Anterior cingulate cortex (tissue), 58 donors: ENCODE measurements at regions not wholly inside any gene's neighbourhood (a gene's known extent, or its start where the extent isn't known, plus 50 kb on each side); places are given as distances from the start of the nearest gene placed in this dataset.

ENCODE experiments used
- DNase-seq, 58 donors: peaks; one replicate each; lab custom pipeline; 2025; lab: John Stamatoyannopoulos, UW

GRCh38 chr13:69450245-69450644 lies 657.4 kb upstream of the ATXN8OS start:
- no peak for DNase-seq

GRCh38 chr13:69425235-69425634 lies 682.4 kb upstream of the ATXN8OS start:
- no peak for DNase-seq

DNA sequence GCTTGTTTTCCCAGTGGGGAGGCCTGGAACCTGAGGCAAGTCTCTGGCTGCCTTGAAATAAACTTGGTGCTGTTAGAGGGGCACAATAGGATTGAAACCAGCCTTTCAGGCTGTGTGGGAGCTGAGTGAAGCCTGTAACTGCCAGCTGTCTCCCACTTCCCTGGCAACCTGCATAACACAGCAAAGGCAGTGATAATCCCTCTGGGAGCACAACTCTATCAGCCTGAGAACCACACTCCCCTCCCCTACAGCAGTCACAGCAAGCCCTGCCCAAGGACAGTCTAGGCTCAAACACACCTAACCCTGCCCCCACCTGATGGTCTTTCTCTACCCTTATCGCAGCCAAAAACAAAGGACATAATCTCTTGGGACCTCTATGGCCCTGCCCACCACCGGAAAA lies 683.8 kb upstream of the ATXN8OS start:
- no peak for DNase-seq

GRCh38 chr13:69418319-69418718 lies 689.3 kb upstream of the ATXN8OS start:
- DNase-seq, result no peak

DNA sequence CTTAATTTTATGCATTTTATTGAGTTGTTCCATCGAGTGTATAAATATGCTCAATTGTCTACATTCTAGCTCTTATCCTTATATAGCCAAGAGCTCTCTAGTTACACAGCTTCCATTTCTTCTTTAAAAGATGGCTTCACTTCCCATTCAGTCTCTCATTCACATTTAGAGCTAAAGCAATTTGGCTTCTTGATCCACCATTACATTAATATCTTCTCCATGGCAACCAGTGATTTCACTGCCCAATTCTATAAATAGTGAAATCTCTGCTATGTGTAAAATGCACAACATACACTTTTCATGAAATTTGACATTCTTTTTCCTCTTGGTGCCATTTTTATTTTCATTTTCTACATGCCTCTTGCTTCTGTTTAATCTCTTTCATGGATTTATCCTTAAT lies 696.9 kb upstream of the ATXN8OS start:
- no peak for DNase-seq

DNA sequence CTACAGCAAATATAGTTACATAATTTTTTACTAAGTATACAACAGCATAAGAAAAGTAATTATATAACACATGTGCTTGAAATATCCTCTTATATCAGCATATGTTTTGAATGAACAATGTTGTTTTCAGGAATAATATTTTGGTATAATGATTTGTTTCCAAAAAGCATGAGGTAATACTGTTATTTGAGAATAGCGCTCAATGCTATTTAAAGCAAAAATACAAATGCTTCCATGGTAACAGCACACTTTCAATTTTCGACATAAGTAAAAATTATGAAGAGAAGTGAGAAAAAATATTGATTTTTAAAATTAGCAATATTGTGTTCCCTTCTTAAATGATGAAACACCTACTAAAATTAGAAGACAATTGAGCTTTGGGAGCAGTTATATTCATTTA lies 715.9 kb upstream of the ATXN8OS start:
- no peak for DNase-seq

GRCh38 chr13:69389899-69390298 lies 717.7 kb upstream of the ATXN8OS start:
- no peak for DNase-seq

- DNase-seq, result no peak
These were observed 733.7 kb upstream of the ATXN8OS start for GRCh38 chr13:69373747-69374425.

GRCh38 chr13:69363360-69363759 lies 744.3 kb upstream of the ATXN8OS start:
- DNase-seq, result no peak

DNA sequence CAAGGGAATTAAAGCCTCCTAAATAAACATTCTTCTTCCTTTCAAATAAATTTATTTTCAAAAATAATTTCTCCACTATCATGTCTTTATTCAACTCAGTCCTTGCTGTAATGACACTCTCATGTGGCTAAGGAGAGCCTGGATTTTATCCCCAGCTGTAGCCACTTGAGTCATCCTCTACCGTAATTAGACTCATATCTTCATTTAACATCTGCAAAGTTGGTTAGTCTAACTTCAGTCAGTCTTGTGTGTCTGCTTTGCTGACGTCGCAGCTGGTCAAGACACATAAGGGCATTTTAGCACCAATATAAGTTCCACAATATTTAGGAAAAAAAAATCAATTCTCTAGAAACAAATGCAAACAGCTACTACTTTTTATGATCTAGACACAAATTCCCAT lies 776.4 kb upstream of the ATXN8OS start:
- DNase-seq, result no peak

GRCh38 chr13:69324090-69324886 lies 783.3 kb upstream of the ATXN8OS start:
- DNase-seq, result no peak

GRCh38 chr13:69319656-69320055 lies 788.0 kb upstream of the ATXN8OS start:
- DNase-seq, result no peak

- DNase-seq, result no peak
These were observed 792.6 kb upstream of the ATXN8OS start for GRCh38 chr13:69315039-69315438.

GRCh38 chr13:69306766-69307165 lies 800.9 kb upstream of the ATXN8OS start:
- DNase-seq, result no peak

DNA sequence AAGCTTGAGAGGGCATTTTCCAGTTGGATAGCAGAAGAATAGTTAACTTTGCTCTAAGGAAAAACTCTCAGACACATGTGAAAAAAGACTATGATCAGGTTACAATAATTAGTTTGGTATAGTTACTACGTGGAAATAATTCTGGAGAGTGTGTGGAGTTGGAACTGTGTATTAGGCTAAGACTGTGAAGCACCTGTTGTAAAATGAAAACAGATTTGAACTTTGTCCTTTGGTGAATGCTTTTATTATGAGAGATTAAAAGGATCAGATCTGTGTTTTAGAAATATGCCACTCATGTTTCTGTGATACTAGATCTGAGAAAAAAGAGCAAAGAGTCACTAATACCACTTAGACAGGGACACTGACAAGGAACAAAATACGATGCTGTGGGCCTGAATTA lies 807.5 kb upstream of the ATXN8OS start:
- no peak for DNase-seq

- no peak for DNase-seq
These were observed 811.5 kb upstream of the ATXN8OS start for GRCh38 chr13:69296130-69296529.

GRCh38 chr13:69292789-69293425 lies 814.7 kb upstream of the ATXN8OS start:
- DNase-seq, result no peak

DNA sequence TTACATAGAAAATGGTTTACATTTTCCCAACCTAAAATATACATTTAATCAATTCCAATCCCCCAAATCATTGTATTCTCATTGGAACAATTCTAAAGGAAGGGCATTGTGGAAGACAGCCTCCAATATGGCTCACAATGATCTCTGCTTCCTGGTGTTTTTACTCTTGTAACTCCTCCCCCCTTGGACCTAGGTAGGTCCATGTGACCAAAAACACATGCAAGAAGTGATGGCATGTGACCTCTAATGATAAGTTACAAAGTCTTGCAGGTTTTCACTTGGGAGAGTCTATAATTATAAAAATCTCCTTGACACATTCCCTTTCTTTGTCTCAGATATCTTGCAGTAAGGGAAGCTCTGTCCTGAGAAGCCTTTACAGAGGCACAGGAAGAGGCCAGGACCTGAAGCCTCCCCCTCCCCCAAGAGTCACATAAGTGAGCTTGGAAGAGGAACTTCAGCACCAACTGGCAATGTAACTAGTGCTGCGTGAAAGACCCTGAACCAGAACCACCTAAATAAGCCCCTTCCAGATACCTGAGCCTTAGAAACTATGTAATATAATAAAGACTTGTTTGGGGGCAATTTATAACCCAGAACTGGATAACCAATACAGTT lies 816.2 kb upstream of the ATXN8OS start:
- DNase-seq, result no peak

DNA sequence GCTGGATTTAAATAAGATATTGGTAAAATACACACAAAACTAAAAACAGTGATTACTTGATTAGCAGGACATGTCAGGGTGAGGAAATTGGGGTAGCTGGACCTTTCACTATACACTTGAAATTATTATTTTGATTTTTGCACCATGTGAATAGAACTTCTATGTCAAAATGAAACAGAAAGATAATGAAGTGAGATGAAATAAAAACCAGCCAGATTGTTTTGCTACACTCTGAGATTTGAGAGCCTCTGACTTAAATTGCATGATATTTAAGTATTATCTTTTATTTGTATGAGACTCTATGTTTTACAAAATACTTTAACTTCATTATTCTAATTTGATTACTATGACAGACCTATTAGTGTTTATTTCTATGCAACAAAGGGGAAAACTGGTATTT lies 819.6 kb upstream of the ATXN8OS start:
- DNase-seq, result no peak

DNA sequence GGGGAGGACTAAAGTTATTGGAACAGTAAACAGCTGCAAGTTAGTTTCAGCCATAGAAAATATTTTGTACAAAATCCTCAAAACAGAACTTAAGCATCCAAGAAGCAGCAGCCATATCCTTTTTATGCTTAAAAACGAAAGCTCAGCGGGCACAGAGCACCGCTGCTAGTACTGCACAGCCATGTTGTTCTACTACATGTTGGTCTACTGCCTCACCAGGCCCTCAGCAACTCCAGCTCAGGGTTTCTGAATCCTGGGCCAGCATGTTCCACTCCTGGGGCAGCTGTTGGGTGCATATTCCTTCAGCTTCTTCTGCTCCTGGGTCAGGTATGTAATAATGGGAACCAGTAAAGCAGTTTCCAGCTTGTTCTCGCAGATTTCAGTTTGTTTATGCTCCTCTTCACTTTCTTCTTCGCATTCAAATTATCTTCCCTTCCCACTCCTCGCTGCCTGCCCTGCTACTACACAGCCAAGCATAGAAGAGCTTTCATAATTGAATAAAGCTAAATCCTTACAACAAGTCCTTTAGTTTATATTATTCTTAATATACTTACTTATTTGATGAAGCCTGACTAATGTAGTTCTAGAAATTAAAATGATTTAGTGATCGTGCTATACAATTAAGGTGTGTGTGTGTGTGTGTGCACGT lies 820.5 kb upstream of the ATXN8OS start:
- no peak for DNase-seq

DNA sequence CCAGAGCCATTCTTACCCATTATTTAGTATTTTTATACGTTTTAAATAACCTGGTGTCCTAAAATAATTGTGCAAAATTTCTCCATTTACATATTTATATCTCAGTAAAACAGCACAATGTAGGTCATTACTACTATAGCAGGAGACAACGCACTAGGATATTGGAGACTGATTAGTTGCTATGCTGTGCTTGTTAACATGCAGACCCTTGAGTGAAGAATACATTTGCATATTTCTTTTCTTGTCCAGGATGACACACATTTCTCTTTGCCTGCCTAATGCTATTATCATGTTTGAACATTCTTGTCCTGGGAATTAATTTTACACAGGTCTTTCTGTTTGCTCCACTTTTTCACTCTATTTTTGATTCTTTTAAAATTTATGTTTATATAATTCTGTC lies 823.8 kb upstream of the ATXN8OS start:
- no peak for DNase-seq
